HG03045 (cell line): ENCODE measurements at regions not wholly inside any gene's neighbourhood (a gene's known extent, or its start where the extent isn't known, plus 50 kb on each side); places are given as distances from the start of the nearest gene placed in this dataset.
"Not testable (repeated sequence)": the region's sequence is repeated elsewhere in the genome, so short reads cannot be mapped to it uniquely, and the experiment has no call there.

ENCODE experiments used
- ATAC-seq: cut with Tn5 transposase; IDR thresholded peaks from one replicate; pipeline ENCODE4 v1.9.1; 2021; ENCODE audit warnings: mild to moderate bottlenecking, moderate library complexity; ENCODE audit not compliant: unreplicated experiment

- ATAC-seq: no peak
Measured at GRCh38 chr21:35394049-35394448, 344.9 kb upstream of the RUNX1 start.

- ATAC-seq: no peak
Measured at GRCh38 chr21:35390013-35390776, 341.1 kb upstream of the RUNX1 start.

- no peak for ATAC-seq
Measured at GRCh38 chr21:35386491-35387079, 337.5 kb upstream of the RUNX1 start.

- no peak for ATAC-seq
Measured at GRCh38 chr21:35384375-35384774, 335.3 kb upstream of the RUNX1 start.

GRCh38 chr21:35382696-35383095 is 333.6 kb upstream of the RUNX1 start:
- no peak for ATAC-seq

- no peak for ATAC-seq
Measured at GRCh38 chr21:35381743-35382310, 332.7 kb upstream of the RUNX1 start.

- ATAC-seq: not testable (repeated sequence)
Measured at GRCh38 chr21:35380304-35380703, 331.2 kb upstream of the RUNX1 start.

GRCh38 chr21:35378881-35379280 is 329.8 kb upstream of the RUNX1 start:
- ATAC-seq: no peak

- ATAC-seq: no peak
Measured at GRCh38 chr21:35377505-35378090, 328.5 kb upstream of the RUNX1 start.

- ATAC-seq: no peak
Measured at GRCh38 chr21:35376406-35377135, 327.5 kb upstream of the RUNX1 start.

- no peak for ATAC-seq
Measured at GRCh38 chr21:35375115-35375514, 326.0 kb upstream of the RUNX1 start.

- ATAC-seq: no peak
Measured at GRCh38 chr21:35373998-35374397, 324.9 kb upstream of the RUNX1 start.

GRCh38 chr21:35372201-35372600 is 323.1 kb upstream of the RUNX1 start:
- ATAC-seq: no peak

GRCh38 chr21:35370671-35371070 is 321.6 kb upstream of the RUNX1 start:
- ATAC-seq: no peak

- no peak for ATAC-seq
Measured at GRCh38 chr21:35370071-35370470, 321.0 kb upstream of the RUNX1 start.

GRCh38 chr21:35368326-35368725 is 319.2 kb upstream of the RUNX1 start:
- no peak for ATAC-seq

GRCh38 chr21:35367553-35367952 is 318.5 kb upstream of the RUNX1 start:
- no peak for ATAC-seq

GRCh38 chr21:35366394-35367080 is 317.4 kb upstream of the RUNX1 start:
- ATAC-seq: no peak

GRCh38 chr21:35363458-35363857 is 314.4 kb upstream of the RUNX1 start:
- no peak for ATAC-seq

- ATAC-seq: no peak
Measured at GRCh38 chr21:35361988-35362387, 312.9 kb upstream of the RUNX1 start.
